Breast epithelium (tissue), 3 donors: ENCODE measurements at regions not wholly inside any gene's neighbourhood (a gene's known extent, or its start where the extent isn't known, plus 50 kb on each side); places are given as distances from the start of the nearest gene placed in this dataset.

Experiments used
- POLR2A ChIP-seq: fragments of 450-650 bp; IDR thresholded peaks from one replicate; pipeline ENCODE4 v1.6.1; 2016; ENCODE audit warnings: antibody characterized with exemption, mild to moderate bottlenecking, moderate library complexity
- TF ChIP-seq, protein P1 (sequence below), 3 donors: fragments of 450-650 bp; IDR thresholded peaks; one replicate each; pipeline ENCODE4 v1.5.1; 2016 to 2017; ENCODE audit warnings: antibody characterized with exemption in 3 of 3, mild to moderate bottlenecking in 3 of 3, moderate library complexity in 3 of 3

DNA sequence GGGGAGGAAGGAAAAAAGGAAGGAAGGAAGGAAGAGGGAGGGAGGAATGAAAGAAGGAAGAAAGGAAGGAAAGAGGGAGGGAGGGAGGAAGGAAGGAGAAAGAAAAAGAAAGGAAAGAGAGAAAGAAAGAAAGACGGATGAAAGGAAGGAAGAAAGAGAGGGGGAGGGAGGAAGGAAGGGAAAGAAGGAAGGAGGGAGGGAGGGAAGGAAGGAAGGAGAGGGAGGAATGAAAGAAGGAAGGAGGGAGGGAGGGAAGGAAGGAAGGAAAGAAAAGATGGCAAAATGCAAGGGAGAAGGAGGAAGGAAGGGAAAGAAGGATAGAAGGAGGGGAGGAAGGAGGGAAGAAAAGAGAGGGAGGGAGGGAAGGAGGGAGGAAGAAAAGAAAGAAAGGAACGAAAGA, 257.3 kb upstream of the C16orf82 start:
- TF ChIP-seq, protein P1, sequence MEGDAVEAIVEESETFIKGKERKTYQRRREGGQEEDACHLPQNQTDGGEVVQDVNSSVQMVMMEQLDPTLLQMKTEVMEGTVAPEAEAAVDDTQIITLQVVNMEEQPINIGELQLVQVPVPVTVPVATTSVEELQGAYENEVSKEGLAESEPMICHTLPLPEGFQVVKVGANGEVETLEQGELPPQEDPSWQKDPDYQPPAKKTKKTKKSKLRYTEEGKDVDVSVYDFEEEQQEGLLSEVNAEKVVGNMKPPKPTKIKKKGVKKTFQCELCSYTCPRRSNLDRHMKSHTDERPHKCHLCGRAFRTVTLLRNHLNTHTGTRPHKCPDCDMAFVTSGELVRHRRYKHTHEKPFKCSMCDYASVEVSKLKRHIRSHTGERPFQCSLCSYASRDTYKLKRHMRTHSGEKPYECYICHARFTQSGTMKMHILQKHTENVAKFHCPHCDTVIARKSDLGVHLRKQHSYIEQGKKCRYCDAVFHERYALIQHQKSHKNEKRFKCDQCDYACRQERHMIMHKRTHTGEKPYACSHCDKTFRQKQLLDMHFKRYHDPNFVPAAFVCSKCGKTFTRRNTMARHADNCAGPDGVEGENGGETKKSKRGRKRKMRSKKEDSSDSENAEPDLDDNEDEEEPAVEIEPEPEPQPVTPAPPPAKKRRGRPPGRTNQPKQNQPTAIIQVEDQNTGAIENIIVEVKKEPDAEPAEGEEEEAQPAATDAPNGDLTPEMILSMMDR (IDR thresholded peaks at IDR 0.05): no peak
- no peak for TF ChIP-seq POLR2A
